PFSK-1 (cell line): ENCODE measurements at regions not wholly inside any gene's neighbourhood (a gene's known extent, or its start where the extent isn't known, plus 50 kb on each side); places are given as distances from the start of the nearest gene placed in this dataset.

Experiments
- FOXP2 ChIP-seq: optimal IDR thresholded peaks from 2 replicates; pipeline ENCODE3; 2011; ENCODE audit warnings: borderline replicate concordance, control low read depth, inconsistent platforms; ENCODE audit not compliant: insufficient read depth; ENCODE audit errors: extremely low read length, extremely low read depth
- POLR2AphosphoS5 ChIP-seq: IDR thresholded peaks from 2 replicates; pipeline ENCODE4 v1.6.1; 2012; ENCODE audit warnings: low read depth, mild to moderate bottlenecking, control low read depth, low read length, moderate library complexity
- SIN3A ChIP-seq: IDR thresholded peaks from 2 replicates; pipeline ENCODE4 v1.6.1; 2012; ENCODE audit warnings: mild to moderate bottlenecking, low read length, moderate library complexity, borderline replicate concordance; ENCODE audit not compliant: insufficient read depth
- TAF1 ChIP-seq: IDR thresholded peaks from 2 replicates; pipeline ENCODE4 v1.6.1; 2012; ENCODE audit warnings: low read length, control low read depth, borderline replicate concordance; ENCODE audit not compliant: insufficient read depth
- TF ChIP-seq, protein P1 (sequence below), 2 experiments: IDR thresholded peaks; 2 replicates each; pipeline versions ENCODE4 v1.6.1 to v1.8.0; 2011 to 2012; ENCODE audit warnings: low read depth in 2 of 2, low read length in 2 of 2, control low read depth in 1 of 2, inconsistent platforms in 1 of 2, mild to moderate bottlenecking in 1 of 2, moderate library complexity in 1 of 2; ENCODE audit not compliant: insufficient read depth in 1 of 2

DNA sequence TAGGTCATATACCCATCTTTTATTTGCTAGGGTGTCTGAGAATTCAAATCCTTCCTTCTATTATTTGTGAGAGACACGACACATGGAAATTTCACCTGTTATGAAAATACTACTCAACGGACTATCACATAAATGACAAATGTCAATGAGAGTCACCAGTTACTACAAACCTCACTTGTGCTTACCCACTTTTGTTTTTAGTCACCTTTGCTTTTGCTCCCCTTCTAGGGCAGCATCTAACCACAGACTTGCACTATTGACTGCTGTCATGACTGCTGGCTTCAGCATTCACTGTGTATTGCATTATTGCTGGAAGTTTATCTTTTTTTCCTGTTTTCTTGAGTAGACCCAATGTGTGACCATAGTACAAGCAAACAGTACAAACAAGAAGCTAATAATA lies 1048.0 kb downstream of the PLA2G4A start:
- TF ChIP-seq FOXP2 (no peak), POLR2AphosphoS5 (no peak), SIN3A (no peak), TAF1 (no peak)
- TF ChIP-seq, protein P1, sequence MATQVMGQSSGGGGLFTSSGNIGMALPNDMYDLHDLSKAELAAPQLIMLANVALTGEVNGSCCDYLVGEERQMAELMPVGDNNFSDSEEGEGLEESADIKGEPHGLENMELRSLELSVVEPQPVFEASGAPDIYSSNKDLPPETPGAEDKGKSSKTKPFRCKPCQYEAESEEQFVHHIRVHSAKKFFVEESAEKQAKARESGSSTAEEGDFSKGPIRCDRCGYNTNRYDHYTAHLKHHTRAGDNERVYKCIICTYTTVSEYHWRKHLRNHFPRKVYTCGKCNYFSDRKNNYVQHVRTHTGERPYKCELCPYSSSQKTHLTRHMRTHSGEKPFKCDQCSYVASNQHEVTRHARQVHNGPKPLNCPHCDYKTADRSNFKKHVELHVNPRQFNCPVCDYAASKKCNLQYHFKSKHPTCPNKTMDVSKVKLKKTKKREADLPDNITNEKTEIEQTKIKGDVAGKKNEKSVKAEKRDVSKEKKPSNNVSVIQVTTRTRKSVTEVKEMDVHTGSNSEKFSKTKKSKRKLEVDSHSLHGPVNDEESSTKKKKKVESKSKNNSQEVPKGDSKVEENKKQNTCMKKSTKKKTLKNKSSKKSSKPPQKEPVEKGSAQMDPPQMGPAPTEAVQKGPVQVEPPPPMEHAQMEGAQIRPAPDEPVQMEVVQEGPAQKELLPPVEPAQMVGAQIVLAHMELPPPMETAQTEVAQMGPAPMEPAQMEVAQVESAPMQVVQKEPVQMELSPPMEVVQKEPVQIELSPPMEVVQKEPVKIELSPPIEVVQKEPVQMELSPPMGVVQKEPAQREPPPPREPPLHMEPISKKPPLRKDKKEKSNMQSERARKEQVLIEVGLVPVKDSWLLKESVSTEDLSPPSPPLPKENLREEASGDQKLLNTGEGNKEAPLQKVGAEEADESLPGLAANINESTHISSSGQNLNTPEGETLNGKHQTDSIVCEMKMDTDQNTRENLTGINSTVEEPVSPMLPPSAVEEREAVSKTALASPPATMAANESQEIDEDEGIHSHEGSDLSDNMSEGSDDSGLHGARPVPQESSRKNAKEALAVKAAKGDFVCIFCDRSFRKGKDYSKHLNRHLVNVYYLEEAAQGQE (IDR thresholded peaks at IDR 0.05; ENCODE audit: insufficient read depth in 1 of 2, low read depth in 2 of 2, low read length in 2 of 2) = no peak

DNA sequence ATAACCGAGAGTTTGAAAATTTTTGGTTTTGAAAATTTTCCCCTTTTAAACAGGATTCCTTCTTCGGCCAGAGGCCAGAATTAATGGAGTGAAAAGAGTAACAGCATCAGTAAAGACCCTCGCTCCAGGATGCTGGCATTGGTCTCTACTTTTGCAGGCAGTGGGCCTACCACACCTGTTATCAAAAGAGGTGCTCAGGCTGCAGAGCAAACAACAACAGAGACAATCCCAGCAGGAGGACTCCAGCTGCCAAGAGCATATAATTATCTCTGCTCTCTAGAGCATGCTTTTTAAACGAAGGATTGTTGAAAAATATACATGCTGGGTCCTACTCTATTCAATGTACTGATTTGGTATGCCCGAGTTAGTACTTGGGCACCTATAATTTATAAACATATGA lies 1048.5 kb downstream of the PLA2G4A start:
- TF ChIP-seq FOXP2 = no peak
- TF ChIP-seq SIN3A = no peak
- TF ChIP-seq TAF1 = no peak
- no peak for TF ChIP-seq POLR2AphosphoS5

DNA sequence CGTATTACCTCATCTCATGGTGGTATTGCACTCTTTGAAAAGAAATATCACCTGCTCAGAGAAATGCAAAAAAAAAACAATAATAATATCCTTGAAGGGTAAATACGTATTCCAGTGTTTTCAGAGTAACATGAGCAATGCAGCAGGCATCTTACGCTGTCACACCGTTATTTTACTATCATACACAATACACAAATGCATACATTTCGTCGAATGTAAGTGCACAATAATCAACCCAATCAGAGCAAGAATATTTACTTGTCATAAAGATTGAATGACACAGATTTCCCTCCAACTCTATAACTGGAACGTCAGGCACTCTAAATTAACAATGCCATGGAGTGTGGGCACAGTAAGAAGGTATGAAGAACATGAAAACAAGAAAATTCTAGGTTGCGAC lies 1050.1 kb downstream of the PLA2G4A start:
- TF ChIP-seq TAF1 (no peak), POLR2AphosphoS5 (no peak), FOXP2 (no peak), SIN3A (no peak)
- TF ChIP-seq, protein P1 (IDR thresholded peaks at IDR 0.05; ENCODE audit: insufficient read depth in 1 of 2, low read depth in 2 of 2, low read length in 2 of 2) = no peak

DNA sequence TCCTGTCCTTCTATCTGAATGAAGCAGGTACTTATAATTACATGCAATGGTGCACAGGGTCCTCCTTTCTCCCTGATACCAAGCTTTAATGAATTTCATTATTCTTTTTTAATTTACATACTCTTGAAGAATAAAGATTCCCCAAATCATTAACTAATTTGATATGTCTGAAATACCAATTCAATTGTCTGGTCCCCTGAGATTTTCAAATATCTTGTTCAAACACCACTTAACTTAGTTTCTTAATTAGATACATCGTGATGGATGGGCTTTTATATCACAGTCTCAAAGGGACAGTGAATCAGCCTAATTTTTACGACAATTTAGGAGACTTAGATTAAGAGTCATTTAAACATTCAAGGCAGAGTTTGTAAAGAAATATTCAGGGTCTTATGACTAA lies 1054.6 kb downstream of the PLA2G4A start:
- TF ChIP-seq FOXP2 = no peak
- TF ChIP-seq, protein P1 (IDR thresholded peaks at IDR 0.05; ENCODE audit: insufficient read depth in 1 of 2, low read depth in 2 of 2, low read length in 2 of 2) = no peak
- TF ChIP-seq SIN3A = no peak
- TF ChIP-seq TAF1 = no peak
- TF ChIP-seq POLR2AphosphoS5 = no peak

DNA sequence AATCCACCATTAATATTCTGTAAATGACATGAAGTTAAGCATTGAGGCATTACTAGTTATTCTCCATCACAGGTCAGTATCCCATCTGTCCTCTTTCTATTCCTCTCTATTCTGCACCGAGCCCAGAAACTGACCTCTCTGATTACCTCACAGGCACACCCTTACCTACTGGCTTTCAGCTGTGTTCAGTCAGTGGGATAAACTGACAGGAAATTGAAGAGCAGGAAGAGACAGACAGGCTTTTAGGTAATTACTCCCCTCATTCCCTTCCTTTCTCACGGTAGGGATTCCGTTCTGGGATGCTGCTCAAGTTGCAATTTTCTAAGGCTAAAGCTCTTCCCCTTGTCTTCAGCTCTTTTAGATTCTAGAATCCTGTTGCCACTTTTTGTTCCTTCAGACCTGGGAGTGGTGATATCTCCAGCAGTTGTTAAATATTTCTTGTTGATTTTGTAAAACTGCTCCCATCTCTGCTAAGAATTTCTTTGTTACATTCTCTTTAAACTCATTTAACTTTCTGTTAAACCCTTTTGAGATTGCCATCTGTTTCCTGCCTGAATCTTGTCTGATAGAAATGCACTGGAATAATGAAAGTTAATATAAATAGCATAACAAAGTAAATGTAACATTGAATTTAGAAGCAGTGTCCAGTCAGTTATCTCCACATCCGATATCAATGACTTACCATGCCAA lies 1063.4 kb downstream of the PLA2G4A start:
- TF ChIP-seq FOXP2 (no peak), POLR2AphosphoS5 (no peak), SIN3A (no peak), TAF1 (no peak)
- TF ChIP-seq, protein P1 (IDR thresholded peaks at IDR 0.05; ENCODE audit: insufficient read depth in 1 of 2, low read depth in 2 of 2, low read length in 2 of 2) = no peak
